ENCODE measurements at regions not wholly inside any gene's neighbourhood (a gene's known extent, or its start where the extent isn't known, plus 50 kb on each side); places are given as distances from the start of the nearest gene placed in this dataset.
"Not testable (repeated sequence)": the region's sequence is repeated elsewhere in the genome, so short reads cannot be mapped to it uniquely, and the experiment has no call there.

GRCh38 chr5:50501491-50502228, 60.6 kb upstream of the EMB start:
- Histone ChIP-seq H3K9ac (ENCODE audit: extremely low read depth, insufficient read length, low read length) (no peak overlapping the region), H4K8ac (replicated peaks; ENCODE audit: insufficient read length, low read depth, low read length) (no peak overlapping the region), H3K27ac (ENCODE audit: insufficient read length, low read depth, low read length) (no peak overlapping the region), H2BK5ac (ENCODE audit: insufficient read length, low read length) (no peak overlapping the region), H3K27me3 (ENCODE audit: insufficient read depth, low read length) (no peaks in the 10 kb centered on the region), H3K4ac (ENCODE audit: low read depth, low read length) (no peak overlapping the region), H3K9me3 (ENCODE audit: control insufficient read depth, low read depth, low read length) (no peaks in the 10 kb centered on the region), H2AK5ac (ENCODE audit: insufficient read length, low read length) (no peak overlapping the region), H3K56ac (ENCODE audit: insufficient read length, low read depth, low read length) (no peak overlapping the region), H2BK120ac (ENCODE audit: low read depth, low read length, poor library complexity, severe bottlenecking) (no peak overlapping the region), H3K18ac (ENCODE audit: insufficient read length, low read depth, low read length) (no peak overlapping the region), H3K23ac (ENCODE audit: insufficient read length, low read depth, low read length) (no peak overlapping the region), H2AFZ (ENCODE audit: low read length) (no peak overlapping the region), H2BK12ac (ENCODE audit: insufficient read length, low read depth, low read length) (no peak overlapping the region), H3K14ac (ENCODE audit: insufficient read depth, low read length) (no peak overlapping the region), H4K91ac (ENCODE audit: insufficient read length, low read depth, low read length) (no peak overlapping the region), H3T11ph (ENCODE audit: low read length) (no peak overlapping the region), H3K23me2 (ENCODE audit: insufficient read length, low read depth, low read length, poor library complexity, severe bottlenecking) (no peaks in the 10 kb centered on the region), H4K20me1 (ENCODE audit: control insufficient read depth, insufficient read depth, insufficient read length) (no peaks in the 10 kb centered on the region), H2BK20ac (ENCODE audit: low read depth, low read length, poor library complexity, severe bottlenecking) (no peak overlapping the region), H4K5ac (ENCODE audit: insufficient read length, low read depth, low read length) (no peak overlapping the region), H3K79me1 (ENCODE audit: insufficient read depth, low read depth, low read length, poor library complexity, severe bottlenecking) (no peaks in the 10 kb centered on the region), H3K4me2 (ENCODE audit: insufficient read depth, insufficient read length, low read length) (no peak overlapping the region), H3K79me2 (ENCODE audit: insufficient read depth, low read length) (no peaks in the 10 kb centered on the region), H2BK15ac (ENCODE audit: low read depth, low read length) (no peak overlapping the region), H3K4me1 (ENCODE audit: insufficient read depth, low read length) (no peaks in the 10 kb centered on the region)
- H3K27me3 Mint-ChIP-seq (ENCODE audit: low read depth) = peaks cover 1% of the 10 kb centered on the region
- no peaks in the 10 kb centered on the region for H3K4me1 Mint-ChIP-seq
- DNase-seq = no peak
- peaks cover 28 to 54% of the 10 kb centered on the region in 2 experiments for H3K9me3 Mint-ChIP-seq
- TF ChIP-seq CTCF (conservative IDR thresholded peaks at IDR 0.05) = no peak
- no peak overlapping the region for H3K4me3 Mint-ChIP-seq
- no peak overlapping the region for H3K27ac Mint-ChIP-seq
- peaks cover 0 to 2% (median 2%) of the 10 kb centered on the region in 3 experiments; a peak in 6 of 7 replicates for H3K36me3 Mint-ChIP-seq (ENCODE audit: insufficient read depth in 1 of 3, low read depth in 3 of 3)
- WGBS (ENCODE audit: extremely low coverage, insufficient read length, low lambda C conversion rate) = no CpG with 5 or more reads among the region's 2 CpGs

GRCh38 chr5:50513028-50513457, 72.0 kb upstream of the EMB start:
- H3K4me1 Mint-ChIP-seq; H3K27ac Mint-ChIP-seq; H3K4ac ChIP-seq (ENCODE audit: low read depth, low read length); H4K20me1 ChIP-seq (ENCODE audit: control insufficient read depth, insufficient read depth, insufficient read length); H3K4me2 ChIP-seq (ENCODE audit: insufficient read depth, insufficient read length, low read length); H3K9ac ChIP-seq (ENCODE audit: extremely low read depth, insufficient read length, low read length); H3K14ac ChIP-seq (ENCODE audit: insufficient read depth, low read length); H2BK15ac ChIP-seq (ENCODE audit: low read depth, low read length); DNase-seq; H4K5ac ChIP-seq (ENCODE audit: insufficient read length, low read depth, low read length); H4K8ac ChIP-seq (replicated peaks; ENCODE audit: insufficient read length, low read depth, low read length); H3K4me1 ChIP-seq (ENCODE audit: insufficient read depth, low read length); H2AFZ ChIP-seq (ENCODE audit: low read length); H3K4me3 Mint-ChIP-seq; H2BK20ac ChIP-seq (ENCODE audit: low read depth, low read length, poor library complexity, severe bottlenecking); H3K27me3 ChIP-seq (ENCODE audit: insufficient read depth, low read length); H3K27ac ChIP-seq (ENCODE audit: insufficient read length, low read depth, low read length); H3K23ac ChIP-seq (ENCODE audit: insufficient read length, low read depth, low read length); H3K56ac ChIP-seq (ENCODE audit: insufficient read length, low read depth, low read length); H3K9me3 ChIP-seq (ENCODE audit: control insufficient read depth, low read depth, low read length); H3K79me2 ChIP-seq (ENCODE audit: insufficient read depth, low read length); H4K91ac ChIP-seq (ENCODE audit: insufficient read length, low read depth, low read length); H2BK120ac ChIP-seq (ENCODE audit: low read depth, low read length, poor library complexity, severe bottlenecking); H2AK5ac ChIP-seq (ENCODE audit: insufficient read length, low read length); H3K18ac ChIP-seq (ENCODE audit: insufficient read length, low read depth, low read length); H3K36me3 Mint-ChIP-seq (ENCODE audit: insufficient read depth in 1 of 3, low read depth in 3 of 3); H2BK5ac ChIP-seq (ENCODE audit: insufficient read length, low read length); H2BK12ac ChIP-seq (ENCODE audit: insufficient read length, low read depth, low read length); H3K79me1 ChIP-seq (ENCODE audit: insufficient read depth, low read depth, low read length, poor library complexity, severe bottlenecking); H3K27me3 Mint-ChIP-seq (ENCODE audit: low read depth); H3T11ph ChIP-seq (ENCODE audit: low read length); H3K23me2 ChIP-seq (ENCODE audit: insufficient read length, low read depth, low read length, poor library complexity, severe bottlenecking): not testable (repeated sequence)
- peaks cover 8 to 20% of the 10 kb centered on the region in 2 experiments; a peak in 4 of 5 replicates for H3K9me3 Mint-ChIP-seq
